K562 (cell line): ENCODE measurements at regions not wholly inside any gene's neighbourhood (a gene's known extent, or its start where the extent isn't known, plus 50 kb on each side); places are given as distances from the start of the nearest gene placed in this dataset.

Source experiments
- EGR1 ChIP-seq: fragments of 450-650 bp; conservative IDR thresholded peaks from 2 replicates; pipeline ENCODE4 v1.6.1; 2017; ENCODE audit warnings: mild to moderate bottlenecking
- NCOR1 ChIP-seq: fragments of 450-650 bp; IDR thresholded peaks from 2 replicates; pipeline ENCODE4 v1.6.1; 2016; ENCODE audit warnings: mild to moderate bottlenecking, moderate library complexity
- POLR2A ChIP-seq: fragments of 450-650 bp; conservative IDR thresholded peaks from 2 replicates; pipeline ENCODE4 v1.6.1; 2016
- RCOR1 ChIP-seq, 2 experiments: IDR thresholded peaks; 2 replicates each; pipeline ENCODE4 v1.6.1; 2012; ENCODE audit warnings: low read depth in 2 of 2, low read length in 2 of 2, borderline replicate concordance in 1 of 2, improper control_type of control experiment in 1 of 2
- SETDB1 ChIP-seq: IDR thresholded peaks from one replicate; pipeline ENCODE4 v1.6.1; 2012; ENCODE audit warnings: low read length, control low read depth, inconsistent platforms
- ZNF830 ChIP-seq: fragments of 250-450 bp; sonication (Bioruptor Pico); IDR thresholded peaks from 2 replicates; pipeline ENCODE4 v1.5.0; 2021; ENCODE audit warnings: mild to moderate bottlenecking
- TF ChIP-seq, protein P1 (sequence below), 2 experiments: fragments of 450-650 bp in 1 of 2; sonication (generic) in 1 of 2; formaldehyde crosslinking; conservative IDR thresholded peaks; 2 replicates each; pipeline versions ENCODE4 v1.4.0 to v1.8.1; 2020 to 2022; ENCODE audit warnings: mild to moderate bottlenecking in 1 of 2, missing genetic modification reagents in 1 of 2
- TF ChIP-seq, protein P2 (sequence below): fragments of 450-650 bp; IDR thresholded peaks from 2 replicates; pipeline ENCODE4 v1.6.1; 2017; ENCODE audit warnings: mild to moderate bottlenecking, moderate library complexity

DNA sequence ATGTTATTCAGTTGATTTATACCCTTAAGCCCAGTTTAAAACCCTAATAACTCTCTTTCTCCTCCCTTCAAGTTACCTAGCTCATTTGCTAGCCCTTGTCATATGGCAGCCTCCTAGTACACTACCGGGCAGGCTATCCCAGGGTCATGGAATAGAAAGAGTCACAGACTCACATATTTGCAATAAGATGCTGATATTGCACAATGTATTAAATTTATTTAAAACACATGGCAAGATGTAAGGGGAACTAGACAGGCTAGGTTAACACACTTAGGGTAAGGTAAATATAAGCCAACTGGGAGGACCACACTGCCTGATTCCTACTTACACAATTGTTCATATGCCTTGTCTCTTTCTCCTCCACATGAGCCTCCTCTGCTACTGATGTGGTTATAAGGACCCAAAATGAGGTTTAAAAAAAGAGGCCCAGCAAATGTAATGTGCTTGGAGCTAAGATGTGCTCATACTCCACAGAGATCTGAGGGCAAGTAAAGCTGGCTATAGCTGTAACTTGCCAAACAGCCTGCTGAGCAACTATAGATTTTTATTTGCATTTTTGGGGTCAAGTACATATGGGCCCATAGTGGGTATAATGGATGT lies 130.0 kb downstream of the ENC1 start:
- no peak for TF ChIP-seq POLR2A
- no peak for TF ChIP-seq EGR1
- TF ChIP-seq RCOR1 (IDR thresholded peaks at IDR 0.05; ENCODE audit: borderline replicate concordance in 1 of 2, low read depth in 2 of 2, low read length in 2 of 2): no peak
- TF ChIP-seq, protein P1, sequence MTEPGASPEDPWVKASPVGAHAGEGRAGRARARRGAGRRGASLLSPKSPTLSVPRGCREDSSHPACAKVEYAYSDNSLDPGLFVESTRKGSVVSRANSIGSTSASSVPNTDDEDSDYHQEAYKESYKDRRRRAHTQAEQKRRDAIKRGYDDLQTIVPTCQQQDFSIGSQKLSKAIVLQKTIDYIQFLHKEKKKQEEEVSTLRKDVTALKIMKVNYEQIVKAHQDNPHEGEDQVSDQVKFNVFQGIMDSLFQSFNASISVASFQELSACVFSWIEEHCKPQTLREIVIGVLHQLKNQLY (CRISPR knock-in tag; conservative IDR thresholded peaks at IDR 0.05): no peak
- no peak for TF ChIP-seq NCOR1
- TF ChIP-seq SETDB1: no peak
- TF ChIP-seq ZNF830 (CRISPR knock-in tag): no peak
- TF ChIP-seq, protein P2, sequence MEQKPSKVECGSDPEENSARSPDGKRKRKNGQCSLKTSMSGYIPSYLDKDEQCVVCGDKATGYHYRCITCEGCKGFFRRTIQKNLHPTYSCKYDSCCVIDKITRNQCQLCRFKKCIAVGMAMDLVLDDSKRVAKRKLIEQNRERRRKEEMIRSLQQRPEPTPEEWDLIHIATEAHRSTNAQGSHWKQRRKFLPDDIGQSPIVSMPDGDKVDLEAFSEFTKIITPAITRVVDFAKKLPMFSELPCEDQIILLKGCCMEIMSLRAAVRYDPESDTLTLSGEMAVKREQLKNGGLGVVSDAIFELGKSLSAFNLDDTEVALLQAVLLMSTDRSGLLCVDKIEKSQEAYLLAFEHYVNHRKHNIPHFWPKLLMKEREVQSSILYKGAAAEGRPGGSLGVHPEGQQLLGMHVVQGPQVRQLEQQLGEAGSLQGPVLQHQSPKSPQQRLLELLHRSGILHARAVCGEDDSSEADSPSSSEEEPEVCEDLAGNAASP: no peak
